ENCODE measurements at regions not wholly inside any gene's neighbourhood (a gene's known extent, or its start where the extent isn't known, plus 50 kb on each side); places are given as distances from the start of the nearest gene placed in this dataset.

DNA sequence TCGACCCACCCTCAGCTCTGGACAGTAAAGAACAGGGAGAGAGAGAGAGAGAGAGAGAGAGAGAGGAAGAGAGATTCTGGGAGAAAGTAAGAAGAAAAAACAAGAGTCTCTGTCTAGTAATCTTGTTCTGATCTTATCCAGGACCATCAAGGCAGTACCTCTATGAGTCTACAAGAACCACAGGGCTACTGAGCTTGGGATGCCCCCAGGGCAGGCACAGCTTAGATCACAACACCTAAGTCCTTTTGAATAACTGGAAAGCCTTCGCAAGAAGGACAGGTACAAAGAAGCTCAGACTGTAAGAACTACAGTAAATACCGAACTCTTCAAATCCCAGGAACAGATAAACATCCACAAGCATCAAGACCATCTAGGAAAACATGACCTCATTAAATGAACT, 51.4 kb upstream of the SGPP2 start:
- Histone ChIP-seq H2AFZ (ENCODE audit: low read length) (no peak overlapping the region), H4K20me1 (ENCODE audit: insufficient read depth, low read length) (no peaks in the 10 kb centered on the region), H3K9me3 (ENCODE audit: low read depth, low read length) (no peaks in the 10 kb centered on the region), H3K36me3 (ENCODE audit: insufficient read depth, low read length) (no peaks in the 10 kb centered on the region), H3K79me2 (ENCODE audit: insufficient read depth, low read length) (no peaks in the 10 kb centered on the region), H3K4me2 (ENCODE audit: insufficient read depth, low read length) (no peak overlapping the region), H3K27me3 (ENCODE audit: insufficient read depth, low read length) (no peaks in the 10 kb centered on the region), H3K4me1 (ENCODE audit: insufficient read depth, low read length) (no peaks in the 10 kb centered on the region), H3K27ac (ENCODE audit: low read depth, low read length) (no peak overlapping the region), H3K4me3 (ENCODE audit: insufficient read depth, low read length) (no peak overlapping the region)
- DNase-seq (ENCODE audit: insufficient read length, low spot score, missing footprints) = no peak
- TF ChIP-seq, protein P1, sequence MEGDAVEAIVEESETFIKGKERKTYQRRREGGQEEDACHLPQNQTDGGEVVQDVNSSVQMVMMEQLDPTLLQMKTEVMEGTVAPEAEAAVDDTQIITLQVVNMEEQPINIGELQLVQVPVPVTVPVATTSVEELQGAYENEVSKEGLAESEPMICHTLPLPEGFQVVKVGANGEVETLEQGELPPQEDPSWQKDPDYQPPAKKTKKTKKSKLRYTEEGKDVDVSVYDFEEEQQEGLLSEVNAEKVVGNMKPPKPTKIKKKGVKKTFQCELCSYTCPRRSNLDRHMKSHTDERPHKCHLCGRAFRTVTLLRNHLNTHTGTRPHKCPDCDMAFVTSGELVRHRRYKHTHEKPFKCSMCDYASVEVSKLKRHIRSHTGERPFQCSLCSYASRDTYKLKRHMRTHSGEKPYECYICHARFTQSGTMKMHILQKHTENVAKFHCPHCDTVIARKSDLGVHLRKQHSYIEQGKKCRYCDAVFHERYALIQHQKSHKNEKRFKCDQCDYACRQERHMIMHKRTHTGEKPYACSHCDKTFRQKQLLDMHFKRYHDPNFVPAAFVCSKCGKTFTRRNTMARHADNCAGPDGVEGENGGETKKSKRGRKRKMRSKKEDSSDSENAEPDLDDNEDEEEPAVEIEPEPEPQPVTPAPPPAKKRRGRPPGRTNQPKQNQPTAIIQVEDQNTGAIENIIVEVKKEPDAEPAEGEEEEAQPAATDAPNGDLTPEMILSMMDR (IDR thresholded peaks at IDR 0.05; ENCODE audit: extremely low read depth, low read depth, low read length) = no peak

All from osteoblast (primary cell).